Cardiac muscle cell (in vitro differentiated cells and primary cell): ENCODE measurements at regions not wholly inside any gene's neighbourhood (a gene's known extent, or its start where the extent isn't known, plus 50 kb on each side); places are given as distances from the start of the nearest gene placed in this dataset.

ENCODE experiments used
- DNase-seq, 2 donors: peaks; one replicate each; pipeline versions ENCODE4 v3.0.0 to v3.0.0-alpha.2; 2010 to 2017; ENCODE audit warnings: low read depth in 1 of 2, low spot score in 1 of 2
- H3K27ac ChIP-seq: fragments of 200-600 bp; sonication (generic); 2 replicates; pipeline ENCODE4 v1.5.1; 2016
- H3K27me3 ChIP-seq: fragments of 200-600 bp; sonication (generic); 2 replicates; pipeline ENCODE4 v1.6.0; 2016; ENCODE audit warnings: control low read depth
- H3K36me3 ChIP-seq: fragments of 200-600 bp; sonication (generic); 2 replicates; pipeline ENCODE4 v1.5.1; 2016; ENCODE audit warnings: control low read depth
- H3K4me1 ChIP-seq: fragments of 200-600 bp; sonication (generic); 2 replicates; pipeline ENCODE4 v1.8.1; 2017; ENCODE audit warnings: low read depth, mild to moderate bottlenecking, mixed run types
- H3K4me3 ChIP-seq: fragments of 200-600 bp; sonication (generic); 2 replicates; pipeline ENCODE4 v1.5.1; 2016; ENCODE audit warnings: mild to moderate bottlenecking
- H3K9me3 ChIP-seq: fragments of 200-600 bp; sonication (generic); 2 replicates; pipeline ENCODE4 v1.5.1; 2017; ENCODE audit warnings: low read depth, mild to moderate bottlenecking, control low read depth
- CTCF ChIP-seq: IDR thresholded peaks from 2 replicates; pipeline ENCODE4 v1.5.1; 2012; ENCODE audit warnings: low read depth, mild to moderate bottlenecking, low read length

- no peak for DNase-seq
- no peaks in the 10 kb centered on the region for H3K36me3 ChIP-seq
- H3K9me3 ChIP-seq, result no peaks in the 10 kb centered on the region
- H3K27ac ChIP-seq, result no peak overlapping the region
- no peak for TF ChIP-seq CTCF
- H3K4me1 ChIP-seq, result peaks cover 6% of the 10 kb centered on the region
- no peak overlapping the region for H3K4me3 ChIP-seq
- H3K27me3 ChIP-seq, result no peaks in the 10 kb centered on the region
Measured at GRCh38 chr12:91924827-91925226, 220.8 kb downstream of the BTG1 start.

GRCh38 chr12:91923864-91924263 lies 221.8 kb downstream of the BTG1 start:
- peaks cover 6% of the 10 kb centered on the region for H3K4me1 ChIP-seq
- no peak for TF ChIP-seq CTCF

GRCh38 chr12:91922674-91923073 lies 223.0 kb downstream of the BTG1 start:
- TF ChIP-seq CTCF, result no peak
- H3K36me3 ChIP-seq, result no peaks in the 10 kb centered on the region
- H3K4me3 ChIP-seq, result no peak overlapping the region
- peaks cover 6% of the 10 kb centered on the region for H3K4me1 ChIP-seq
- no peaks in the 10 kb centered on the region for H3K9me3 ChIP-seq
- DNase-seq, result peak in 1 of 2 donors; percentile 14
- H3K27ac ChIP-seq, result no peak overlapping the region
- no peaks in the 10 kb centered on the region for H3K27me3 ChIP-seq

More at GRCh38 chr12:91923864-91924263, 221.8 kb downstream of the BTG1 start:
- Histone ChIP-seq H3K9me3 (no peaks in the 10 kb centered on the region), H3K27ac (no peak overlapping the region), H3K4me3 (no peak overlapping the region), H3K36me3 (no peaks in the 10 kb centered on the region), H3K27me3 (no peaks in the 10 kb centered on the region)
- no peak for DNase-seq

GRCh38 chr12:91922139-91922538 lies 223.5 kb downstream of the BTG1 start:
- H3K36me3 ChIP-seq, result no peaks in the 10 kb centered on the region
- no peak for TF ChIP-seq CTCF
- H3K27ac ChIP-seq, result no peak overlapping the region
- DNase-seq, result no peak
- no peaks in the 10 kb centered on the region for H3K27me3 ChIP-seq
- peaks cover 6% of the 10 kb centered on the region for H3K4me1 ChIP-seq
- no peak overlapping the region for H3K4me3 ChIP-seq
- no peaks in the 10 kb centered on the region for H3K9me3 ChIP-seq

- DNase-seq, result no peak
- Histone ChIP-seq H3K36me3 (no peaks in the 10 kb centered on the region), H3K27ac (no peak overlapping the region), H3K27me3 (no peaks in the 10 kb centered on the region), H3K4me1 (peaks cover 6% of the 10 kb centered on the region), H3K9me3 (no peaks in the 10 kb centered on the region), H3K4me3 (no peak overlapping the region)
- no peak for TF ChIP-seq CTCF
Measured at GRCh38 chr12:91921555-91921954, 224.1 kb downstream of the BTG1 start.

GRCh38 chr12:91920741-91921140 lies 224.9 kb downstream of the BTG1 start:
- DNase-seq, result no peak
- H3K9me3 ChIP-seq, result no peaks in the 10 kb centered on the region
- no peak overlapping the region for H3K27ac ChIP-seq
- no peaks in the 10 kb centered on the region for H3K36me3 ChIP-seq
- TF ChIP-seq CTCF, result no peak
- H3K4me1 ChIP-seq, result peaks cover 6% of the 10 kb centered on the region
- no peak overlapping the region for H3K4me3 ChIP-seq
- no peaks in the 10 kb centered on the region for H3K27me3 ChIP-seq
